H9 (cell line): ENCODE measurements at regions not wholly inside any gene's neighbourhood (a gene's known extent, or its start where the extent isn't known, plus 50 kb on each side); places are given as distances from the start of the nearest gene placed in this dataset.

ENCODE experiments used
- DNase-seq: peaks from one replicate; pipeline ENCODE4 v3.0.0-alpha.2; 2017
- H2AFZ ChIP-seq: one replicate; pipeline ENCODE4 v1.6.1; 2013; ENCODE audit warnings: mild to moderate bottlenecking, low read length, control low read depth, moderate library complexity
- H2AK5ac ChIP-seq: 2 replicates; pipeline ENCODE4 v1.6.1; 2013; ENCODE audit warnings: low read length, control low read depth, mixed read lengths; ENCODE audit not compliant: insufficient read length
- H2BK120ac ChIP-seq: one replicate; pipeline ENCODE4 v1.6.1; 2013; ENCODE audit warnings: low read depth, mild to moderate bottlenecking, low read length, control low read depth, inconsistent platforms; ENCODE audit not compliant: poor library complexity, severe bottlenecking
- H2BK12ac ChIP-seq: 2 replicates; pipeline ENCODE4 v1.6.1; 2013; ENCODE audit warnings: low read length, control low read depth, mixed read lengths, low read depth; ENCODE audit not compliant: insufficient read length
- H2BK15ac ChIP-seq: 2 replicates; pipeline ENCODE4 v1.6.1; 2013; ENCODE audit warnings: low read depth, low read length, control low read depth
- H2BK20ac ChIP-seq: one replicate; pipeline ENCODE4 v1.6.1; 2013; ENCODE audit warnings: low read depth, mild to moderate bottlenecking, low read length, control low read depth, inconsistent platforms; ENCODE audit not compliant: poor library complexity, severe bottlenecking
- H2BK5ac ChIP-seq: 2 replicates; pipeline ENCODE4 v1.6.1; 2013; ENCODE audit warnings: low read length, control low read depth, mixed read lengths; ENCODE audit not compliant: insufficient read length
- H3K14ac ChIP-seq: 2 replicates; pipeline ENCODE4 v1.6.1; 2013; ENCODE audit warnings: low read length, control low read depth; ENCODE audit not compliant: insufficient read depth
- H3K18ac ChIP-seq: 2 replicates; pipeline ENCODE4 v1.6.1; 2013; ENCODE audit warnings: low read depth, mild to moderate bottlenecking, mixed read lengths, low read length, control low read depth; ENCODE audit not compliant: insufficient read length
- H3K23ac ChIP-seq: 2 replicates; pipeline ENCODE4 v1.6.1; 2013; ENCODE audit warnings: low read length, control low read depth, mixed read lengths, low read depth; ENCODE audit not compliant: insufficient read length
- H3K23me2 ChIP-seq: 2 replicates; pipeline ENCODE4 v1.6.1; 2013; ENCODE audit warnings: low read depth, mild to moderate bottlenecking, mixed read lengths, low read length, control low read depth; ENCODE audit not compliant: insufficient read length, poor library complexity, severe bottlenecking
- H3K27ac ChIP-seq: 2 replicates; pipeline ENCODE4 v1.5.1; 2013; ENCODE audit warnings: low read length, control low read depth, mixed read lengths, low read depth; ENCODE audit not compliant: insufficient read length
- H3K27me3 ChIP-seq: 2 replicates; pipeline ENCODE4 v1.6.1; 2013; ENCODE audit warnings: low read length, control low read depth, inconsistent platforms; ENCODE audit not compliant: insufficient read depth
- H3K4ac ChIP-seq: 2 replicates; pipeline ENCODE4 v1.6.1; 2013; ENCODE audit warnings: low read depth, mild to moderate bottlenecking, control low read depth, inconsistent platforms, low read length, moderate library complexity
- H3K4me1 ChIP-seq: 2 replicates; pipeline ENCODE4 v1.6.1; 2013; ENCODE audit warnings: low read length, control low read depth, inconsistent platforms; ENCODE audit not compliant: insufficient read depth
- H3K4me2 ChIP-seq: 2 replicates; pipeline ENCODE4 v1.6.1; 2013; ENCODE audit warnings: low read length, control low read depth, mixed read lengths; ENCODE audit not compliant: insufficient read length, insufficient read depth
- H3K56ac ChIP-seq: 2 replicates; pipeline ENCODE4 v1.6.1; 2013; ENCODE audit warnings: low read depth, mild to moderate bottlenecking, mixed read lengths, low read length, control low read depth; ENCODE audit not compliant: insufficient read length
- H3K79me1 ChIP-seq: 2 replicates; pipeline ENCODE4 v1.6.1; 2013; ENCODE audit warnings: low read depth, mild to moderate bottlenecking, moderate library complexity, low read length, control low read depth, inconsistent platforms; ENCODE audit not compliant: insufficient read depth, poor library complexity, severe bottlenecking
- H3K79me2 ChIP-seq: 2 replicates; pipeline ENCODE4 v1.6.1; 2013; ENCODE audit warnings: low read length, control low read depth, inconsistent platforms; ENCODE audit not compliant: insufficient read depth
- H3K9ac ChIP-seq: 2 replicates; pipeline ENCODE4 v1.6.1; 2013; ENCODE audit warnings: low read length, control low read depth, mixed read lengths; ENCODE audit not compliant: insufficient read length; ENCODE audit errors: extremely low read depth
- H3K9me3 ChIP-seq: one replicate; pipeline ENCODE4 v1.6.1; 2013; ENCODE audit warnings: low read depth, low read length, inconsistent platforms; ENCODE audit not compliant: control insufficient read depth
- H3T11ph ChIP-seq: one replicate; pipeline ENCODE4 v1.6.1; 2013; ENCODE audit warnings: mild to moderate bottlenecking, low read length, control low read depth, inconsistent platforms
- H4K20me1 ChIP-seq: one replicate; pipeline ENCODE4 v1.6.1; 2013; ENCODE audit not compliant: control insufficient read depth, insufficient read length, insufficient read depth
- H4K5ac ChIP-seq: 2 replicates; pipeline ENCODE4 v1.6.1; 2013; ENCODE audit warnings: low read depth, mild to moderate bottlenecking, mixed read lengths, low read length, control low read depth; ENCODE audit not compliant: insufficient read length
- H4K8ac ChIP-seq: replicated peaks from 2 replicates; pipeline ENCODE4 v1.6.1; 2013; ENCODE audit warnings: low read length, control low read depth, mixed read lengths, low read depth; ENCODE audit not compliant: insufficient read length
- H4K91ac ChIP-seq: 2 replicates; pipeline ENCODE4 v1.6.1; 2013; ENCODE audit warnings: low read depth, mild to moderate bottlenecking, moderate library complexity, mixed read lengths, low read length, control low read depth; ENCODE audit not compliant: insufficient read length
- H3K27ac Mint-ChIP-seq, 3 experiments: 2 replicates in 2 of 3; 3 replicates in 1 of 3; pipeline ENCODE4 v1.8.0; 2020 to 2021; ENCODE audit warnings: mixed read lengths in 3 of 3, mild to moderate bottlenecking in 1 of 3, moderate library complexity in 1 of 3
- H3K27me3 Mint-ChIP-seq: 2 replicates; pipeline ENCODE4 v1.8.0; 2021; ENCODE audit warnings: low read depth, mild to moderate bottlenecking, moderate library complexity, mixed read lengths
- H3K36me3 Mint-ChIP-seq, 3 experiments: 2 replicates in 2 of 3; 3 replicates in 1 of 3; pipeline ENCODE4 v1.8.0; 2020 to 2021; ENCODE audit warnings: low read depth in 3 of 3, mixed read lengths in 3 of 3; ENCODE audit not compliant: insufficient read depth in 1 of 3
- H3K4me1 Mint-ChIP-seq, 2 experiments: 2 replicates each; pipeline ENCODE4 v1.8.0; 2020; ENCODE audit warnings: mixed read lengths in 2 of 2
- H3K4me3 Mint-ChIP-seq, 2 experiments: 2 replicates in 1 of 2; 3 replicates in 1 of 2; pipeline ENCODE4 v1.8.0; 2020 to 2021; ENCODE audit warnings: mild to moderate bottlenecking in 2 of 2, mixed read lengths in 2 of 2, moderate library complexity in 1 of 2
- H3K9me3 Mint-ChIP-seq, 2 experiments: 2 replicates in 1 of 2; 3 replicates in 1 of 2; pipeline ENCODE4 v1.8.0; 2020; ENCODE audit warnings: mild to moderate bottlenecking in 2 of 2, mixed read lengths in 2 of 2, moderate library complexity in 1 of 2
- WGBS: extraction: QIAGEN DNeasy Blood & Tissue Kit; methylation state at CpG from one replicate; pipeline ENCODE4 v1.1.7; 2013; ENCODE audit warnings: missing lambda C conversion rate, low lambda C conversion rate, mixed read lengths; ENCODE audit not compliant: insufficient read length; ENCODE audit errors: extremely low coverage; 5-methylcytosine and 5-hydroxymethylcytosine counted together
- TF ChIP-seq, protein P1 (sequence below): fragments of 200-600 bp; sonication (generic); conservative IDR thresholded peaks from 3 replicates; pipeline ENCODE4 v1.8.0; 2021; ENCODE audit warnings: antibody characterized with exemption, mild to moderate bottlenecking

DNA sequence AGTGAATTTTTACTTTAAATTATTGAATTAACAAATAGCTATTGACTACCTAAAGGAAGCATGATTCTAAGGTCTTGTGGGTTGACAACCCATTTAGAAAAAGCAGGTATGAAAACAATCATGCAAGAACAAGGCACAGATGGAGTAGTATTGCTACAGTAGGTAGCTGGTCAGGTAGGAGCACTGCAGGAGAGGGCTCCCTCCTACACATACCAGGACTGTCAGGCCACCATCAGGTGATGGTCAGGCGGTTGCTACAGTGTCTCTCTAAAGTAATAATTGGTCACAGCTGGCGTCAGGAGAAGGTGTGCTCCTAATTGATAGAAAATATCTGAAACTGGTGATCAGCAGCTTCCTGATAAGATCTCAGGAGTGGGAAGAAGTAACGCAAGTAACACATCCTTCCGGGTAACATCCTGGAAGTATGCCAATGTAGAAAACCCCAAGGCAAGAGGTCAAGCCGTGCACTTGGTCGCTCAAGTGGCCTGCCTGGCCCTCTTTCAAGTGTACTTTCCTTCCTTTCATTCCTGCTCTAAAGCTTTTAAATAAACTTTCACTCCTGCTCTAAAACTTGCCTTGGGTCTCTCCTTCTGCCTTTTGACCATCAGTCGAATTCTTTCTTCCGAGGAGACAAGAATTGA is 486.5 kb downstream of the TMEM114 start:
- no peak overlapping the region for H2BK5ac ChIP-seq
- no peak overlapping the region for H3K9ac ChIP-seq
- H3K4me3 Mint-ChIP-seq, result no peak overlapping the region
- H3K4ac ChIP-seq, result no peak overlapping the region
- no peak overlapping the region for H2AK5ac ChIP-seq
- H3K9me3 ChIP-seq, result no peaks in the 10 kb centered on the region
- peaks cover 1% of the 10 kb centered on the region; the same call in 1 of the 2 replicates for H3K27me3 Mint-ChIP-seq
- DNase-seq, result no peak
- no peak overlapping the region for H3K4me2 ChIP-seq
- H3K4me1 Mint-ChIP-seq, result peaks cover 0 to 5% of the 10 kb centered on the region in 2 experiments; a peak in 1 of 4 replicates
- no peak overlapping the region for H4K5ac ChIP-seq
- H3K56ac ChIP-seq, result no peak overlapping the region
- H3K23ac ChIP-seq, result no peak overlapping the region
- H2BK15ac ChIP-seq, result no peak overlapping the region
- no peak overlapping the region for H4K8ac ChIP-seq
- H3K27me3 ChIP-seq, result no peaks in the 10 kb centered on the region
- no peak overlapping the region for H2AFZ ChIP-seq
- H3K4me1 ChIP-seq, result no peaks in the 10 kb centered on the region
- H3K14ac ChIP-seq, result no peak overlapping the region
- no peak overlapping the region for H3K27ac ChIP-seq
- no peak overlapping the region for H3T11ph ChIP-seq
- no peak overlapping the region for H3K27ac Mint-ChIP-seq
- no peaks in the 10 kb centered on the region for H4K20me1 ChIP-seq
- no peaks in the 10 kb centered on the region for H3K36me3 Mint-ChIP-seq
- no peaks in the 10 kb centered on the region for H3K79me2 ChIP-seq
- no peak overlapping the region for H3K18ac ChIP-seq
- no peak overlapping the region for H2BK120ac ChIP-seq
- TF ChIP-seq, protein P1, sequence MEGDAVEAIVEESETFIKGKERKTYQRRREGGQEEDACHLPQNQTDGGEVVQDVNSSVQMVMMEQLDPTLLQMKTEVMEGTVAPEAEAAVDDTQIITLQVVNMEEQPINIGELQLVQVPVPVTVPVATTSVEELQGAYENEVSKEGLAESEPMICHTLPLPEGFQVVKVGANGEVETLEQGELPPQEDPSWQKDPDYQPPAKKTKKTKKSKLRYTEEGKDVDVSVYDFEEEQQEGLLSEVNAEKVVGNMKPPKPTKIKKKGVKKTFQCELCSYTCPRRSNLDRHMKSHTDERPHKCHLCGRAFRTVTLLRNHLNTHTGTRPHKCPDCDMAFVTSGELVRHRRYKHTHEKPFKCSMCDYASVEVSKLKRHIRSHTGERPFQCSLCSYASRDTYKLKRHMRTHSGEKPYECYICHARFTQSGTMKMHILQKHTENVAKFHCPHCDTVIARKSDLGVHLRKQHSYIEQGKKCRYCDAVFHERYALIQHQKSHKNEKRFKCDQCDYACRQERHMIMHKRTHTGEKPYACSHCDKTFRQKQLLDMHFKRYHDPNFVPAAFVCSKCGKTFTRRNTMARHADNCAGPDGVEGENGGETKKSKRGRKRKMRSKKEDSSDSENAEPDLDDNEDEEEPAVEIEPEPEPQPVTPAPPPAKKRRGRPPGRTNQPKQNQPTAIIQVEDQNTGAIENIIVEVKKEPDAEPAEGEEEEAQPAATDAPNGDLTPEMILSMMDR, result no peak
- H2BK12ac ChIP-seq, result no peak overlapping the region
- H4K91ac ChIP-seq, result no peak overlapping the region
- no peak overlapping the region for H2BK20ac ChIP-seq
- no peaks in the 10 kb centered on the region for H3K23me2 ChIP-seq
- whole genome bisulfite sequencing, result no CpG with 5 or more reads among the region's 8 CpGs
- no peaks in the 10 kb centered on the region; a peak in 1 of 5 replicates for H3K9me3 Mint-ChIP-seq
- H3K79me1 ChIP-seq, result no peaks in the 10 kb centered on the region
